MCF 10A (cell line): ENCODE measurements at regions not wholly inside any gene's neighbourhood (a gene's known extent, or its start where the extent isn't known, plus 50 kb on each side); places are given as distances from the start of the nearest gene placed in this dataset.

Experiments
- BruUV-seq: library from RNA; stranded (reverse); fragments of 400-500 nt; replicated peaks from 2 replicates; lab custom pipeline; 2021; lab: Mats Ljungman, UMichigan
- CTCF ChIA-PET: fragments of 300-600 bp; sonication (Branson Sonifier 250); formaldehyde crosslinking; extraction: SDS; loops from one replicate; lab custom pipeline; 2021; ENCODE audit warnings: antibody characterized with exemption, inconsistent platforms; lab: Yijun Ruan, JAX
- POLR2A ChIA-PET: fragments of 300-600, 350-650 bp; sonication (Branson Sonifier 250); formaldehyde crosslinking; extraction: SDS; loops from one replicate; lab custom pipeline; 2020; ENCODE audit warnings: antibody characterized with exemption, inconsistent platforms; lab: Yijun Ruan, JAX
- DNase-seq: peaks from one replicate; pipeline ENCODE4 v3.0.0-alpha.2; 2018; ENCODE audit not compliant: unreplicated experiment
- H3K27ac Mint-ChIP-seq: one replicate; pipeline ENCODE4 v1.8.0; 2022; ENCODE audit warnings: mild to moderate bottlenecking, low read depth, mixed read lengths; ENCODE audit not compliant: unreplicated experiment
- H3K27me3 Mint-ChIP-seq: one replicate; pipeline ENCODE4 v1.8.0; 2022; ENCODE audit warnings: mixed read lengths; ENCODE audit not compliant: insufficient read depth, unreplicated experiment
- H3K36me3 Mint-ChIP-seq: one replicate; pipeline ENCODE4 v1.8.0; 2022; ENCODE audit warnings: mild to moderate bottlenecking, moderate library complexity, mixed read lengths; ENCODE audit not compliant: insufficient read depth, unreplicated experiment
- H3K4me1 Mint-ChIP-seq: one replicate; pipeline ENCODE4 v1.8.0; 2022; ENCODE audit warnings: mixed read lengths; ENCODE audit not compliant: insufficient read depth, unreplicated experiment
- H3K4me3 Mint-ChIP-seq: one replicate; pipeline ENCODE4 v1.8.0; 2022; ENCODE audit warnings: mild to moderate bottlenecking, moderate library complexity, mixed read lengths; ENCODE audit not compliant: unreplicated experiment
- H3K9me3 Mint-ChIP-seq: one replicate; pipeline ENCODE4 v1.8.0; 2022; ENCODE audit warnings: mixed read lengths; ENCODE audit not compliant: unreplicated experiment
- intact Hi-C: fragments of 100-400 bp; cut with micrococcal nuclease; formaldehyde crosslinking; loops from 2 replicates; pipeline ENCODE4 v1.14.1; 2022
- TF ChIP-seq, protein P1 (sequence below): fragments of 200-600 bp; IDR thresholded peaks from one replicate; pipeline ENCODE4 v1.8.0; 2022; ENCODE audit warnings: antibody characterized with exemption, mild to moderate bottlenecking; ENCODE audit not compliant: unreplicated experiment

DNA sequence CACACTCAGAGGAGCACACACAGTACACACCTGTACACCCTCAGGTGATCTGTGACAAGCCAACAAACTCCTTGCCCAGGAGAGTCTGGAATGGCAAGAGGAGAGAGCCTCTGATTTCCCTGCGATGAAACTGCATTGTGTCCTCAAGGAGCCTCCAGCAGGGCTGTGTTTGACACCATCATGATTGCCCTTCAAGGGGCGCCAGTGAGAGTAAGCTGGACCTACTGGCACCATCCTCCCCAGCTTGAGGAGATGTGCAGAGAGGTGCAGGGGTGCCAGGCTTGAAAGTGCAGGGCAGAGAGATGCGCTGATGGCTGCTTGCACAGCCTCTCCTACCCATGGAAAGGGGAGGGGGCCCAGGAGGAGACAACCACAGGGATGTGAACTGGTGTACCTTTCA is 188.8 kb upstream of the CADM1 start:
- TF ChIP-seq, protein P1, sequence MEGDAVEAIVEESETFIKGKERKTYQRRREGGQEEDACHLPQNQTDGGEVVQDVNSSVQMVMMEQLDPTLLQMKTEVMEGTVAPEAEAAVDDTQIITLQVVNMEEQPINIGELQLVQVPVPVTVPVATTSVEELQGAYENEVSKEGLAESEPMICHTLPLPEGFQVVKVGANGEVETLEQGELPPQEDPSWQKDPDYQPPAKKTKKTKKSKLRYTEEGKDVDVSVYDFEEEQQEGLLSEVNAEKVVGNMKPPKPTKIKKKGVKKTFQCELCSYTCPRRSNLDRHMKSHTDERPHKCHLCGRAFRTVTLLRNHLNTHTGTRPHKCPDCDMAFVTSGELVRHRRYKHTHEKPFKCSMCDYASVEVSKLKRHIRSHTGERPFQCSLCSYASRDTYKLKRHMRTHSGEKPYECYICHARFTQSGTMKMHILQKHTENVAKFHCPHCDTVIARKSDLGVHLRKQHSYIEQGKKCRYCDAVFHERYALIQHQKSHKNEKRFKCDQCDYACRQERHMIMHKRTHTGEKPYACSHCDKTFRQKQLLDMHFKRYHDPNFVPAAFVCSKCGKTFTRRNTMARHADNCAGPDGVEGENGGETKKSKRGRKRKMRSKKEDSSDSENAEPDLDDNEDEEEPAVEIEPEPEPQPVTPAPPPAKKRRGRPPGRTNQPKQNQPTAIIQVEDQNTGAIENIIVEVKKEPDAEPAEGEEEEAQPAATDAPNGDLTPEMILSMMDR: no peak
- CTCF ChIA-PET: no interaction called here
- H3K27me3 Mint-ChIP-seq: peaks cover 41% of the 10 kb centered on the region

DNA sequence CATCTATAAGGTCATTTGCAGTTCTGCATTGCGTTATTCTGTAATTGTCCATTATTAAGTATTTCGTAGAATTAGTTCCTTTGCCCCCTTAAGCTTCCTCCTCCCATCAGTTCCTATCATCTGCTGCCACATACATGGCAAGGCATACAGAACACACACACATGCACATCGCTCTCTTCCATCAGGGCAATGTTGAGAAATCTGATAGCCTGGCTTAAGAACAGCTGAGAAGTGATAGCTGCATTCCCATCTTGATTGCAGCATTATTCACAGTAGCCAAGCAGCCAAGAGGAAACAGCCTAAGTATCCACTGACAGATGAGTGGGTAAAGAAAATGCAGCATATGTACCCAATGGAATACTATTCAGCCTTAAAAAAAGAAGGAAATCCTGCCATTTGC is 186.8 kb upstream of the CADM1 start:
- peaks cover 5% of the 10 kb centered on the region for H3K9me3 Mint-ChIP-seq
- H3K36me3 Mint-ChIP-seq: no peaks in the 10 kb centered on the region
- no peak overlapping the region for H3K27ac Mint-ChIP-seq
- H3K4me1 Mint-ChIP-seq: no peaks in the 10 kb centered on the region
- intact Hi-C loops: no loop called here
- ChIA-PET POLR2A (no interaction called here), CTCF (interaction anchor here (0.9 kb wide), 1 partner anchor 917 kb away, joined by 6 read pairs; no protein-coding TSS in a partner anchor)
- no peak overlapping the region for H3K4me3 Mint-ChIP-seq
- TF ChIP-seq, protein P1: no peak
- DNase-seq: no peak
- no TSS peak for BruUV-seq
- H3K27me3 Mint-ChIP-seq: peaks cover 53% of the 10 kb centered on the region

More for the DNA sequence above, 188.8 kb upstream of the CADM1 start:
- no TSS peak for BruUV-seq
- H3K4me3 Mint-ChIP-seq: no peak overlapping the region
- POLR2A ChIA-PET: no interaction called here
- no peak overlapping the region for H3K27ac Mint-ChIP-seq
- no peaks in the 10 kb centered on the region for H3K4me1 Mint-ChIP-seq
- H3K9me3 Mint-ChIP-seq: peaks cover 5% of the 10 kb centered on the region
- no peak for DNase-seq
- no peaks in the 10 kb centered on the region for H3K36me3 Mint-ChIP-seq
- intact Hi-C loops: no loop called here

DNA sequence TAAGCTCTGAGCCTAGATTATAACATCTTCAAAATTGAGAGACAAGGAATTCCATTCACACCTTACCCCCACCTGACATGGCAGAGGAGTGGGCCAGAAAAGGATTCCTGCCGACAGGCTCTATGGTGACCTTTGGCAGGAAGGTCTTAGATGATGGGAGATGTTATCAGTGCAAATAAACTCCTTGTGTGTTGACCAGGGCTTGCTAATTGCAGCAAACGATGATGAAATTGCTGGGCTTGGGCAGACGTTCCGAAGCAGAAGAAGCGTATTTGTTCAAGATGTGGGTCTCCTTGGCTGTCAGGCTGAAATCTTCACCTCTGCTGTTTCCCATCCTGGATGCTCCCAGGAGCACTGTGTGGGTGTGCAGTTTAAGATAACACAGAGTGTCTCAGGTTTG is 183.7 kb upstream of the CADM1 start:
- TF ChIP-seq, protein P1: no peak
- POLR2A ChIA-PET: no interaction called here
- CTCF ChIA-PET: no interaction called here
- Mint-ChIP-seq H3K9me3 (no peaks in the 10 kb centered on the region), H3K4me3 (no peak overlapping the region), H3K27me3 (peaks cover 75% of the 10 kb centered on the region), H3K27ac (no peak overlapping the region), H3K4me1 (no peaks in the 10 kb centered on the region), H3K36me3 (no peaks in the 10 kb centered on the region)
- DNase-seq: no peak
- no TSS peak for BruUV-seq
- intact Hi-C loops: no loop called here

DNA sequence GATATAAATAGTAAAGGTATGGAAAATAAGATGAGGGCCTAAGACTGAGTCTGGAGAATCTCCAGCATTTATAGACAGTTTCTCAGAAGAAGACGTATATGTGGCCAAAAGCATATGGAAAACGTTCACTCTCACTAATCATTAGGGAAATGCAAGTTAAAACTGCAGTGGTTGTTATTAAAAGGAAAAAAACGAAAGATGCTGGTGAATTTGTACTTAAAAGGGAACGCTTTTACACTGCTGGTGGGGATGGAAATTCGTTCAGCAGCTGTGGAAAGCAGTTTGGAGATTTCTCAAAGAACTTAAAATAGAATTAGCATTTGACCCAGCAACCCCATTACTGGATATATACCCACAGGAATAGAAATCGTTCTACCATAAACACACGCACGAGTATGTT is 180.5 kb upstream of the CADM1 start:
- DNase-seq: no peak
- CTCF ChIA-PET: interaction anchor here (0.5 to 1.1 kb wide), 2 partner anchors 166 to 775 kb away, joined by 3 read pairs; no protein-coding TSS in a partner anchor
- TF ChIP-seq, protein P1: no peak
- Mint-ChIP-seq H3K27me3 (peaks cover 46% of the 10 kb centered on the region), H3K4me3 (no peak overlapping the region), H3K27ac (no peak overlapping the region), H3K36me3 (no peaks in the 10 kb centered on the region), H3K4me1 (no peaks in the 10 kb centered on the region), H3K9me3 (peaks cover 7% of the 10 kb centered on the region)
- POLR2A ChIA-PET: no interaction called here
- no TSS peak for BruUV-seq
- intact Hi-C loops: no loop called here
